Prostate gland (tissue), 2 donors: ENCODE measurements at regions not wholly inside any gene's neighbourhood (a gene's known extent, or its start where the extent isn't known, plus 50 kb on each side); places are given as distances from the start of the nearest gene placed in this dataset.
"Not testable (repeated sequence)": the region's sequence is repeated elsewhere in the genome, so short reads cannot be mapped to it uniquely, and the experiment has no call there.

Experiments used
- DNase-seq: peaks from one replicate; pipeline ENCODE4 v3.0.0-alpha.2; 2019; ENCODE audit warnings: low spot score
- H3K27ac ChIP-seq, 2 donors: fragments of 200-600 bp; sonication (generic); 2 replicates each; pipeline ENCODE4 v1.5.1; 2017 to 2019
- H3K27me3 ChIP-seq: fragments of 200-600 bp; sonication (generic); replicated peaks from 2 replicates; pipeline ENCODE4 v1.5.1; 2019; ENCODE audit not compliant: insufficient read depth
- H3K36me3 ChIP-seq, 2 donors: fragments of 200-600 bp; sonication (generic); 1 replicate in 1 of 2; 2 replicates in 1 of 2; pipeline versions ENCODE4 v1.5.1 to v1.8.1; 2017 to 2019
- H3K4me1 ChIP-seq: fragments of 200-600 bp; sonication (generic); replicated peaks from 2 replicates; pipeline ENCODE4 v1.5.1; 2019
- H3K4me3 ChIP-seq, 2 donors: fragments of 200-600 bp; sonication (generic); 2 replicates each; pipeline ENCODE4 v1.5.1; 2017 to 2019
- H3K9me3 ChIP-seq: fragments of 200-600 bp; sonication (generic); 2 replicates; pipeline ENCODE4 v1.5.1; 2017
- POLR2A ChIP-seq: fragments of 450-650 bp; IDR thresholded peaks from one replicate; pipeline ENCODE4 v1.6.1; 2016; ENCODE audit warnings: antibody characterized with exemption, mild to moderate bottlenecking
- POLR2AphosphoS5 ChIP-seq: sonication (generic); formaldehyde crosslinking; IDR thresholded peaks from one replicate; pipeline ENCODE4 v1.6.1; 2017; ENCODE audit warnings: antibody characterized with exemption
- WGBS: methylation state at CpG from one replicate; pipeline ENCODE4 v1.1.5; 2018; 5-methylcytosine and 5-hydroxymethylcytosine counted together
- intact Hi-C: fragments of 100-400 bp; cut with DNase I; formaldehyde crosslinking; loops from one replicate; pipeline ENCODE4 v1.14.2; 2022
- TF ChIP-seq, protein P1 (sequence below), 4 experiments: fragments of 200-600 bp in 2 of 4; fragments of 450-650 bp in 2 of 4; sonication (generic) in 2 of 4; IDR thresholded peaks; 1 replicate in 3 of 4; 2 replicates in 1 of 4; pipeline ENCODE4 v1.5.1; 2016 to 2019; ENCODE audit warnings: antibody characterized with exemption in 4 of 4, mild to moderate bottlenecking in 2 of 4, moderate library complexity in 2 of 4

GRCh38 chr6:20008131-20008530, 171.0 kb downstream of the ID4 start:
- Histone ChIP-seq H3K4me1 (no peaks in the 10 kb centered on the region), H3K36me3 (no peaks in the 10 kb centered on the region), H3K9me3 (no peaks in the 10 kb centered on the region), H3K27me3 (no peaks in the 10 kb centered on the region), H3K27ac (no peak overlapping the region), H3K4me3 (no peak overlapping the region)
- intact Hi-C loops = no loop called here
- no peak for TF ChIP-seq POLR2A
- TF ChIP-seq POLR2AphosphoS5 = no peak
- TF ChIP-seq, protein P1, sequence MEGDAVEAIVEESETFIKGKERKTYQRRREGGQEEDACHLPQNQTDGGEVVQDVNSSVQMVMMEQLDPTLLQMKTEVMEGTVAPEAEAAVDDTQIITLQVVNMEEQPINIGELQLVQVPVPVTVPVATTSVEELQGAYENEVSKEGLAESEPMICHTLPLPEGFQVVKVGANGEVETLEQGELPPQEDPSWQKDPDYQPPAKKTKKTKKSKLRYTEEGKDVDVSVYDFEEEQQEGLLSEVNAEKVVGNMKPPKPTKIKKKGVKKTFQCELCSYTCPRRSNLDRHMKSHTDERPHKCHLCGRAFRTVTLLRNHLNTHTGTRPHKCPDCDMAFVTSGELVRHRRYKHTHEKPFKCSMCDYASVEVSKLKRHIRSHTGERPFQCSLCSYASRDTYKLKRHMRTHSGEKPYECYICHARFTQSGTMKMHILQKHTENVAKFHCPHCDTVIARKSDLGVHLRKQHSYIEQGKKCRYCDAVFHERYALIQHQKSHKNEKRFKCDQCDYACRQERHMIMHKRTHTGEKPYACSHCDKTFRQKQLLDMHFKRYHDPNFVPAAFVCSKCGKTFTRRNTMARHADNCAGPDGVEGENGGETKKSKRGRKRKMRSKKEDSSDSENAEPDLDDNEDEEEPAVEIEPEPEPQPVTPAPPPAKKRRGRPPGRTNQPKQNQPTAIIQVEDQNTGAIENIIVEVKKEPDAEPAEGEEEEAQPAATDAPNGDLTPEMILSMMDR (IDR thresholded peaks at IDR 0.05) = no peak
- no peak for DNase-seq
- 33% methylated on average over 1 of the region's 1 CpG for WGBS

DNA sequence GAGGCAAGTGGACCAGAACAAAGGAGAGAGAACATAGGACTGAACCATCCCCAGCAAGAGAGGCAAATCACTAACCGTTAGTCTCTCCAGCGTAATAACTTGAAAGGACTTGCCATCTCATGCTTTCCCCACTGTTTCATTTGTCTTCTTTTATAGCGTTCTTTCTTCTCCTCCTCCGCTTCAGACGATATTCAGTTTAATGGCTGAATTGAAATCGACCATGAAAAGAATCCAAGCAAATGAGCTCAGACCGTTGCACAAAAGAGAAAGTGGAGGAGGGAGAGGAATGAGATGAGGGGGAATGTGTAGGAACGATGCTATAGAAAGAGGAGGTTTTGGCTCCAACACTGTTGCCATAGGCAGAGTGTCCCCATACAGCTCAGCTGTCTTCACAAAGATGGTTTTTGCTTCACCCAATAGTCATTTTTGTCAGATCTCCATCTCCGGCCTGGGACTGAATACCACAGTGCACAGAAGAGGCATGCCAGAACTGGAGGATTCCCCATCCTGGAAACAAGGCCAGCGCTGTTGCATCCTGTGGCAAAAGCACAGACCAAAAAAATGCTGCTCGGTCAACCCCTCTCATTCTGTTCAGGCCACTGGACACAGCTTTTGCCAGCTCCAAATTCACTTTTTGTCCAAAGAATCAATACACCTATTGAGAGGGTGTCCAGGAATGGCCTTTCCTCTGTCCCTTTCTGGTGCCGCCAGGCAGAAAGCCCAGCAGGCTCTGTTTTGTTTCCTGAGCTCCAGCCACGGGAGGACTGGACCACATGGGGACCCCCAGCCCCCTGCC, 176.1 kb downstream of the ID4 start:
- WGBS = 63% methylated on average over 13 of the region's 13 CpGs
- intact Hi-C loops = no loop called here
- Histone ChIP-seq H3K4me3 (no peak overlapping the region), H3K27ac (no peak overlapping the region), H3K4me1 (no peaks in the 10 kb centered on the region), H3K9me3 (no peaks in the 10 kb centered on the region), H3K27me3 (no peaks in the 10 kb centered on the region), H3K36me3 (no peaks in the 10 kb centered on the region)
- no peak for DNase-seq
- TF ChIP-seq POLR2A (no peak), POLR2AphosphoS5 (no peak)
- TF ChIP-seq, protein P1 (IDR thresholded peaks at IDR 0.05) = no peak

DNA sequence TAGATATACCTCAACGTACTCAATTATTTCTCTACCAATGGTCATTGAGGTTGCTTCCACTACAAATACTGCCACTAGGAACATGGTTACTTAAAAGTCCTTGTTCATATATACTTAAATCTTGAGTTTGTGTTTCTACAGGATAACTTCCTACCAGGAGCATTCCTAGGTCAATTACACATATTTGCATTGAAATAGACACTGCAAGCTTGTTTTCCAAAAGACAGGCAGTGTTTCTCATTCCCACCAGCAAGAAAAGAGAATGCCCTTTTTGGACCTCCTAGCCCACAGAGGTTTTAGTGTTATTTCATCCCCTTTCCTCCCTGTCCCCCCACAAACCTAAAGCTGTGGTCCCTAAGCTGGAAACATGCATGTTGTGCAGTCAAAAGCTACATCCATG, 177.3 kb downstream of the ID4 start:
- 90% methylated on average over 1 of the region's 1 CpG for WGBS
- no peak for DNase-seq
- Histone ChIP-seq H3K36me3 (no peaks in the 10 kb centered on the region), H3K27ac (no peak overlapping the region), H3K4me1 (no peaks in the 10 kb centered on the region), H3K27me3 (no peaks in the 10 kb centered on the region), H3K9me3 (no peaks in the 10 kb centered on the region), H3K4me3 (no peak overlapping the region)
- TF ChIP-seq, protein P1 (IDR thresholded peaks at IDR 0.05) = no peak
- TF ChIP-seq POLR2A (no peak), POLR2AphosphoS5 (no peak)
- intact Hi-C loops = no loop called here

DNA sequence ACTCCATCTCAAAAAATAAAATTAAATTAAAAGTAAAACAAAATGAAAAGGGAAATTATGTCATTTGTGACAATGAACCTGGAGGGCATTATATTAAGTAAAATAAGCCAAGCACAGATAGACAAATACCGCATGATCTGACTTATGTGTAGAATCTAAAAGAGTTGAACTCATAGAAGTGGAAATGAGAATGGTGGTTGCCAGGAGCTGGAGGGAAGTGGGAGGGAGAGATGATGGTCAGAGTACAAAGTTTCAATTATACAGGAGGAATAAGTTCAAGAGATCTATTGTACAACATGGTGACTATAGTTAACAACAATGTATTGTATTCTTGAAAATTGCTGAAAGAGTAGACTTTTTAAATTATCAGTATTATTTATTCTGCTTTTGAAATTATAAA, 183.4 kb downstream of the ID4 start:
- WGBS = 87% methylated on average over 1 of the region's 1 CpG
- H3K4me1 ChIP-seq = no peaks in the 10 kb centered on the region
- intact Hi-C loops = no loop called here
- H3K27ac ChIP-seq = no peak overlapping the region
- no peak for DNase-seq
- TF ChIP-seq, protein P1 (IDR thresholded peaks at IDR 0.05) = no peak
- TF ChIP-seq POLR2AphosphoS5 (no peak), POLR2A (no peak)
- no peaks in the 10 kb centered on the region for H3K27me3 ChIP-seq
- no peak overlapping the region for H3K4me3 ChIP-seq
- no peaks in the 10 kb centered on the region for H3K36me3 ChIP-seq
- H3K9me3 ChIP-seq = no peaks in the 10 kb centered on the region

GRCh38 chr6:20021795-20022194, 184.6 kb downstream of the ID4 start:
- no peak overlapping the region for H3K27ac ChIP-seq
- no peaks in the 10 kb centered on the region for H3K36me3 ChIP-seq
- no peaks in the 10 kb centered on the region for H3K27me3 ChIP-seq
- H3K9me3 ChIP-seq = no peaks in the 10 kb centered on the region
- H3K4me3 ChIP-seq = no peak overlapping the region
- no peak for DNase-seq
- no peak for TF ChIP-seq POLR2A
- no peak for TF ChIP-seq POLR2AphosphoS5
- TF ChIP-seq, protein P1 (IDR thresholded peaks at IDR 0.05) = no peak
- no peaks in the 10 kb centered on the region for H3K4me1 ChIP-seq
- intact Hi-C loops = no loop called here

DNA sequence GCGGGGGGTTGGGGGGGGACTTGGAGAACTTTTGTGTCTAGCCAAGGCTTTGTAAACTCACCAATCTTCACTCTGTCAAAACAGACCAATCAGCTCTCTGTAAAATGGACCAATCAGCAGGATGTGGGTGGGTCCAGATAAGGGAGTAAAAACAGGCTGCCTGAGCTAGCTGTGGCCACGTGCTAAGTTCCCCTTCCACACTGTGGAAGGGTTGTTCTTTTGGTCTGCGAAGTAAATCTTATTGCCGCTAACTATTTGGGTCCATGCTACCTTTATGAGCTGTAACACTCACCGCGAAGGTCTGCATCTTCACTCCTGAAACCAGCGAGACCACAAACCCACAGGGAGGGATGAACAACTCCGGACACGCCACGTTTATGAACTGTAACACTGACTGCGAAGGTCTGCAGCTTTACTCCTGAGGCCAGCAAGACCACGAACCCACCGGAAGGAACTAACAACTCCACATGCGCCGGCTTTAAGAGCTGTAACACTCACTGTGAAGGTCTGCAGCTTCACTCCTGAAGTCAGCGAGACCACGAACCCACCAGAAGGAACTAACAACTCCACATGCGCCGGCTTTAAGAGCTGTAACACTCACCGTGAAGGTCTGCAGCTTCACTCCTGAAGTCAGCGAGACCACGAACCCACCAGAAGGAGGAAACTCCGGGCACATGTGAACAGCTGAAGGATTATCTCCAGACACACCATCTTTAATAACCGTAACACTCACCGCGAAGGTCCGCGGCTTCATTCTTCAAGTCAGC, 186.6 kb downstream of the ID4 start:
- H3K4me1 ChIP-seq, H3K9me3 ChIP-seq, DNase-seq, H3K27ac ChIP-seq, H3K4me3 ChIP-seq, H3K36me3 ChIP-seq, H3K27me3 ChIP-seq, intact Hi-C loops: not testable (repeated sequence)
- 86% methylated on average over 28 of the region's 28 CpGs for WGBS
